Breast epithelium (tissue), 4 donors: ENCODE measurements at regions not wholly inside any gene's neighbourhood (a gene's known extent, or its start where the extent isn't known, plus 50 kb on each side); places are given as distances from the start of the nearest gene placed in this dataset.

Source experiments
- DNase-seq, 2 donors: peaks; one replicate each; pipeline ENCODE4 v3.0.0-alpha.2; 2019; ENCODE audit warnings: low spot score in 2 of 2
- H3K27ac ChIP-seq, 2 donors: fragments of 200-600 bp; sonication (generic) in 1 of 2; one replicate each; pipeline ENCODE4 v1.5.1; 2016 to 2019; ENCODE audit warnings: mild to moderate bottlenecking in 1 of 2
- H3K27me3 ChIP-seq, 2 donors: fragments of 200-600 bp; sonication (generic) in 1 of 2; one replicate each; pipeline versions ENCODE4 v1.5.1 to v1.6.0; 2017 to 2019; ENCODE audit warnings: control low read depth in 1 of 2, mild to moderate bottlenecking in 1 of 2
- H3K36me3 ChIP-seq: fragments of 200-600 bp; one replicate; pipeline ENCODE4 v1.5.1; 2019
- H3K4me1 ChIP-seq, 2 donors: fragments of 200-600 bp; sonication (generic); one replicate each; pipeline ENCODE4 v1.5.1; 2016 to 2019; ENCODE audit warnings: control low read depth in 1 of 2
- H3K4me3 ChIP-seq, 3 donors: fragments of 200-600 bp; sonication (generic); 1 replicate in 2 of 3; 2 replicates in 1 of 3; pipeline ENCODE4 v1.5.1; 2016 to 2019; ENCODE audit warnings: mild to moderate bottlenecking in 3 of 3, moderate library complexity in 2 of 3
- H3K9me3 ChIP-seq, 2 donors: fragments of 200-600 bp; sonication (generic) in 1 of 2; one replicate each; pipeline ENCODE4 v1.5.1; 2016 to 2019; ENCODE audit warnings: control low read depth in 1 of 2
- POLR2A ChIP-seq: fragments of 450-650 bp; IDR thresholded peaks from one replicate; pipeline ENCODE4 v1.6.1; 2016; ENCODE audit warnings: antibody characterized with exemption, mild to moderate bottlenecking, moderate library complexity
- POLR2AphosphoS5 ChIP-seq, 3 donors: sonication (generic); formaldehyde crosslinking; IDR thresholded peaks; one replicate each; pipeline ENCODE4 v1.6.1; 2017; ENCODE audit warnings: antibody characterized with exemption in 3 of 3
- intact Hi-C: fragments of 100-400 bp; cut with DNase I; formaldehyde crosslinking; loops from one replicate; pipeline ENCODE4 v1.15.1; 2023; ENCODE audit warnings: low total_unique reads
- TF ChIP-seq, protein P1 (sequence below), 3 donors: fragments of 450-650 bp; IDR thresholded peaks; one replicate each; pipeline ENCODE4 v1.5.1; 2016 to 2017; ENCODE audit warnings: antibody characterized with exemption in 3 of 3, mild to moderate bottlenecking in 3 of 3, moderate library complexity in 3 of 3

DNA sequence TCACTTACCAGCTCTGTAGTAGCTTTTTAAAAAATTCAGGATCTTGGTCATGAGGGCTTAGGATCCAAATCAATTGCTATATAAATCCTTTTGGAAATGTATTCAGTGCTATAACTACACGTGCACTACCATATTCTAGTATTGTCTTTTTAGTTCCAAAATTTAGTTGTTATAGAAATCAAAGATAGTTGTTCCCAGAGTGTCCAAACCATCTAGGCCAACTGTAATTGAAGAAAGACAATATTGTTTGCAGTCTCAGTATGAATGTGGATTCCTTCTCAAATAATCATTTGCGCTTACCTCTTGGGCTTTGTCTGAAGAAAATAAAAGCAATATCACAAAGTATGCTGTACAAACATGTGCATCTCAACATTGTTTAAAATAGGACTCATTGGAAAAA, 184.1 kb upstream of the EDNRB start:
- no peaks in the 10 kb centered on the region for H3K9me3 ChIP-seq
- no peaks in the 10 kb centered on the region for H3K36me3 ChIP-seq
- no peak overlapping the region for H3K4me3 ChIP-seq
- no peak overlapping the region for H3K27ac ChIP-seq
- intact Hi-C loops: no loop called here
- H3K4me1 ChIP-seq: no peaks in the 10 kb centered on the region
- TF ChIP-seq POLR2AphosphoS5 (IDR thresholded peaks at IDR 0.05) (no peak), POLR2A (no peak)
- TF ChIP-seq, protein P1, sequence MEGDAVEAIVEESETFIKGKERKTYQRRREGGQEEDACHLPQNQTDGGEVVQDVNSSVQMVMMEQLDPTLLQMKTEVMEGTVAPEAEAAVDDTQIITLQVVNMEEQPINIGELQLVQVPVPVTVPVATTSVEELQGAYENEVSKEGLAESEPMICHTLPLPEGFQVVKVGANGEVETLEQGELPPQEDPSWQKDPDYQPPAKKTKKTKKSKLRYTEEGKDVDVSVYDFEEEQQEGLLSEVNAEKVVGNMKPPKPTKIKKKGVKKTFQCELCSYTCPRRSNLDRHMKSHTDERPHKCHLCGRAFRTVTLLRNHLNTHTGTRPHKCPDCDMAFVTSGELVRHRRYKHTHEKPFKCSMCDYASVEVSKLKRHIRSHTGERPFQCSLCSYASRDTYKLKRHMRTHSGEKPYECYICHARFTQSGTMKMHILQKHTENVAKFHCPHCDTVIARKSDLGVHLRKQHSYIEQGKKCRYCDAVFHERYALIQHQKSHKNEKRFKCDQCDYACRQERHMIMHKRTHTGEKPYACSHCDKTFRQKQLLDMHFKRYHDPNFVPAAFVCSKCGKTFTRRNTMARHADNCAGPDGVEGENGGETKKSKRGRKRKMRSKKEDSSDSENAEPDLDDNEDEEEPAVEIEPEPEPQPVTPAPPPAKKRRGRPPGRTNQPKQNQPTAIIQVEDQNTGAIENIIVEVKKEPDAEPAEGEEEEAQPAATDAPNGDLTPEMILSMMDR (IDR thresholded peaks at IDR 0.05): no peak
- no peaks in the 10 kb centered on the region for H3K27me3 ChIP-seq
- DNase-seq: no peak

- no peak overlapping the region for H3K27ac ChIP-seq
- H3K27me3 ChIP-seq: no peaks in the 10 kb centered on the region
- no peak overlapping the region for H3K4me3 ChIP-seq
- no peaks in the 10 kb centered on the region for H3K36me3 ChIP-seq
- TF ChIP-seq, protein P1 (IDR thresholded peaks at IDR 0.05): no peak
- TF ChIP-seq POLR2AphosphoS5 (IDR thresholded peaks at IDR 0.05) (peak in 2 of 3 donors; percentile 32 to 63), POLR2A (no peak)
- intact Hi-C loops: no loop called here
- no peaks in the 10 kb centered on the region for H3K9me3 ChIP-seq
- no peaks in the 10 kb centered on the region for H3K4me1 ChIP-seq
- peak in 1 of 2 donors; percentile 27 for DNase-seq
These were observed 183.6 kb upstream of the EDNRB start for GRCh38 chr13:78102121-78102677.

- Histone ChIP-seq H3K27ac (no peak overlapping the region), H3K27me3 (no peaks in the 10 kb centered on the region), H3K4me3 (no peak overlapping the region), H3K36me3 (no peaks in the 10 kb centered on the region), H3K4me1 (no peaks in the 10 kb centered on the region), H3K9me3 (no peaks in the 10 kb centered on the region)
- TF ChIP-seq, protein P1 (IDR thresholded peaks at IDR 0.05): no peak
- TF ChIP-seq POLR2AphosphoS5 (IDR thresholded peaks at IDR 0.05) (no peak), POLR2A (no peak)
- no peak for DNase-seq
- intact Hi-C loops: no loop called here
These were observed 181.9 kb upstream of the EDNRB start for GRCh38 chr13:78100486-78100885.

DNA sequence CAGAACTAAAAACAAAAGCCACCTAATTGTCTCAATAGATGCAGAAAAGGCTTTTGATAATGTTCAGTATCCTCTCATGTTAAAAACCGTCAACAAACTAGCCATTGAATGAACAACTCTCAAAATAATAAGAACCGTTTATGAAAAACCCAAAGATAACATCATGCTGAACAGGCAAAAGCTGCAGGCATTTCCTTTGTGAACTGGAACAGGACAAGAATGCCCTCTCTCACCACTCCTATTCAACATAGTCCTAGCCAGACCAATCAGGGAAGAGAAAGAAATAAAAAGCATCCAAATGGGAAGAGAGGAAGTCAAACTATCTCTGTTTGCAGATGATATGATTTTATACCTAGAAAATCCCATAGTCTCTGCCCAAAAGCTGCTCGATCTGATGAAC, 179.6 kb upstream of the EDNRB start:
- Histone ChIP-seq H3K4me1 (no peaks in the 10 kb centered on the region), H3K9me3 (no peaks in the 10 kb centered on the region), H3K27me3 (no peaks in the 10 kb centered on the region), H3K4me3 (no peak overlapping the region), H3K36me3 (no peaks in the 10 kb centered on the region), H3K27ac (no peak overlapping the region)
- DNase-seq: no peak
- intact Hi-C loops: no loop called here
- no peak for TF ChIP-seq POLR2A
- no peak for TF ChIP-seq POLR2AphosphoS5 (IDR thresholded peaks at IDR 0.05)
- TF ChIP-seq, protein P1 (IDR thresholded peaks at IDR 0.05): no peak

DNA sequence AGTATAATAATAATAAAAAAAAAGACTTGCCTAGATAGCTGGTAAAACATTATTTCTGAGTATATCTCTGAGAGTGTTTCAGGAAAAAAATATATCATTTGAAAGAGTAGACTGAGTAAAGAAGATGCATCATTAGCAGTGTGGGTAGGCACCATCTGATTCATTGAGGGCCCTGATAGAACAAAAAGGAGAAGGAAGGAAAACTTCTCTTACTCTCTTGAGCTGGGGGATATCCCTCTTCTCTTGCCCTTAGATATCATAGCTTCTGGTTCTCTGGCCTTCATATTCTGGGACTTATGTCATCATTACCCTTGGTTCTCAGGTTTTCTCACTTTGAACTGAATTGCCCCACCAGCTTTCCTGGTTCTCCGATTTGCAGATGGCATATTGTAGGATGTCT, 177.6 kb upstream of the EDNRB start:
- no peak for DNase-seq
- no peaks in the 10 kb centered on the region for H3K4me1 ChIP-seq
- intact Hi-C loops: no loop called here
- H3K36me3 ChIP-seq: no peaks in the 10 kb centered on the region
- peaks cover 0 to under 1% of the 10 kb centered on the region in 2 donors for H3K9me3 ChIP-seq
- no peak overlapping the region for H3K4me3 ChIP-seq
- no peaks in the 10 kb centered on the region for H3K27me3 ChIP-seq
- TF ChIP-seq POLR2AphosphoS5 (IDR thresholded peaks at IDR 0.05): no peak
- TF ChIP-seq, protein P1 (IDR thresholded peaks at IDR 0.05): no peak
- TF ChIP-seq POLR2A: no peak
- H3K27ac ChIP-seq: no peak overlapping the region
